NCI-H446 (cell line): ENCODE measurements at regions not wholly inside any gene's neighbourhood (a gene's known extent, or its start where the extent isn't known, plus 50 kb on each side); places are given as distances from the start of the nearest gene placed in this dataset.

Source experiments
- DNase-seq, 2 experiments: peaks; one replicate each; lab custom pipeline; 2025; lab: John Stamatoyannopoulos, UW

DNA sequence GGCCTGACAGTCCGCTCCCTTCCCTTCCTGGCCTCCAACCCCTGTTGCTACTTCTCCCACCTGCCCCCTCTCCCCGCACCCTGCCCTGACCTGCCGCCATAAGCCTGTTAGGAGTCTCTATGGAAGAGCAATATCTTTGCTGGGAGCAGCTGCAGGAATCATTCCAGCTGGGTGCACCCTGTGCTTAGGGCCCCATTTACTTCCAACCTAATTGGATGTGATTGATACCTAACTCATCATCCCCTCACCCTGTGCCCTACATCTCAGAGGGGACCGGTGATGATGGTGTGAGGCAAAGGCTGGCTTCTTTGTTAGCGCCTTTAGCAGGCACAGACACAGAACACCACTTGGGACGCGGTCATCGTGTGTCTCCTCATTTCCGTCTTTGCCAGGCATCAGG is 80.0 kb upstream of the FAM180A start:
- no peak for DNase-seq

DNA sequence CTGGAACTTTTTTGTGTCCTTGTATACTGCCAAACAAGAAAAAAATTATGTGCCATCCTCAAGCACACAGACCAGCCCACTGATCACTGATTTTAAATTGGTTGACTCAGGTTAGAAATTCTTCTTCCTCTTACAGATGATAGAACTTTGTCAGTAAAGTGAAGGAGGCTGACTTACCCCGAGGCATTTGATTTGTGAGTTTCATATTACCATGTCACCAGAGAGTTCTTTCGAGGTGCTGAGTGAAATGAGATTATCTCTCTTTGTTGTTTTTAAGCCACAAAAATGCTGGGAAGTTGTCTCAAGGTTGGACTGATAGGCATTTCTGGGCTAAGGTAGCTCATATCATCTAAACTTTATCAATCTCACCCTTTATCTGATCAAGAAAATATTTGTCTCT is 78.8 kb upstream of the FAM180A start:
- no peak for DNase-seq

DNA sequence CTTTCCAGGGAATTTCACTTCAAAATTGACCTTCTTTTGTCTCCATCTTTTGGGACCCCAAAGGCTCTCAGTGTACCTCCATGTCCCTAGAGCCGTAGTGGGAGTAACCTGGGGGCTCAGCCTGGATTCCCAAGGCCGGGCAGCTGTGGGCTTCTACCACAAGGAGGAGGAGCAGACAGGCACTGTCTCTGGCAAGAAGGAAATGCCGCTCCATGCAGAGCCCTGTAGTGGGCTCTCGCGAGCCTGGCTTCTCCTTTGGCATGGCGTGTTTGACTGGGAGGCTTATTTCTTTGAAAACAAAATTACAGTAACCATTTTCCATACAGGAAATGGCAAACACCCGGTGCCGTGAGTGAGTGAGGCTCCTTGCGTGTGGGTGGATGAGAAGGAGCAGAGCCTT is 76.8 kb upstream of the FAM180A start:
- DNase-seq, result no peak

DNA sequence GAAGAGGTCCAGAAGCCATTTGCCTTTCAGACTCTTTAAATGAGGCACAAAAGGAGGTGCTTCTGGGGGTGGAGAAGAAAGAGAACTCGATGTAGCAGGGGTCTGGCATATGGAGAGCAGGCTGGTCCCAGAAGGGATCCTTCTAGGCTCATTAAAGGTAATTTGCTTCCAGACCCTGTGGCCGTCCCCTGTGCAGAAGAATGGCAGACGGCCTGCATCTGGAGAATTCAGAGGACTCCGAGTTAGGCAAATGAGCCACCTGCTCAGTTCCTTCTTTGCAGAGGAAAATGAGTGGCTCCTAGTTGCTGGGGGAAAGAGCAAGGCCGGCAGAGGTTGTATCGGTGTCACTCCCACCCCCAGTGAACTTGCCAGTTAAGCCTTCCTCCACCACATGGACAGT is 73.8 kb upstream of the FAM180A start:
- DNase-seq, result no peak

DNA sequence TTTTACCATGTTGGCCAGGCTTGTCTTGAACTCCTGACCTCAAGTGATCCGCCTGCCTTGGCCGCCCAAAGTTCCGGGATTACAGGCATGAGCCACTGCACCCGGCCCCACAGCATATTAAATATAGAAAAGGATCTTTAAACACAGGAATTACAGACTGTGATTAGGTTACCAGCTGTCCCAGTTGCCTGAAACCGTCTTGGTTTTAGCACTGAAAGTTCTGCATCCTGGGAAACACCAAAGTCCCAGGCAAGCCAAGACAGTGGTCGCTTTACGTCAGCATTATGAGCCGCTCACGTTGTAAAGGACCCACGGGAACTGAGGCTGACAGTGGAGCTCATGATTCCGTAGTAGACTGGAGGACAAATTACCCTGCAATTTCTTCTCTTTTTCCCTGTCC is 69.0 kb upstream of the FAM180A start:
- DNase-seq, result no peak

DNA sequence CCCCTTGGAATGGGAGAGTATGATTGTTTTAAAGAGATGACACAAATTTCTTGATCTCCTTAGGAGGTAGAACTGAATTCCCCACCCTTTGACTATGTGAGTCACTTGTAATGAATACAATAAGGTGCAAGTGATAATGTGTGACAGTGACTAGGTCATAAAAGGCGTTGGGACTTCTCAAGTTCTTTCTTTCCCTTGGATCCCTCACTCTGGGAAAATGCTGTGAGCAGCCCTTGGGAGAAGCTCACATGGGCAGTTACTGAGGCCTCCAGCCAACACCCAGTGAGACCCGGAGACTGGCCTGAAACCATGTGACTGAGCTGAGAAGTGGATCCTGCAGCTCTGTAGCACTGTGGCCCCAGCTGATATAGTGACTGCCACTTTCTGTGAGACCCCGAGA is 66.4 kb upstream of the FAM180A start:
- no peak for DNase-seq

DNA sequence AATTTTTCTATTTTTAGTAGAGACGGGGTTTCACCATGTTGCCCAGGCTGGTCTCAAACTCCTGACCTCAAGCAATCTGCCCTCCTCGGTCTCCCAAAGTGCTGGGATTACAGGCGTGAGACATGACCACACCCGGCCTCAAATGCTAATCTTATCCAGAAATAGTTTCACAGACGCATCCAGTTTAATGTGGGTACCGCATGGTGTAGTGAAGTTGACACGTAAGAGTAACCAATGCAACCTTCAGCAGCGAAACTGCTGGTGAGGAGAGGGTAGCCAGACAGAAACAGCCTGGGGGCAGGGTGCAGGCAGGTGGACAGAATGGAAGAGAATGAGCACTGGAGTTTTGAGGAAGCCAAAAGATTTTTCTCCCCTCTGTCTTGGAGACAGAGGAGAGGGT is 63.5 kb upstream of the FAM180A start:
- no peak for DNase-seq

DNA sequence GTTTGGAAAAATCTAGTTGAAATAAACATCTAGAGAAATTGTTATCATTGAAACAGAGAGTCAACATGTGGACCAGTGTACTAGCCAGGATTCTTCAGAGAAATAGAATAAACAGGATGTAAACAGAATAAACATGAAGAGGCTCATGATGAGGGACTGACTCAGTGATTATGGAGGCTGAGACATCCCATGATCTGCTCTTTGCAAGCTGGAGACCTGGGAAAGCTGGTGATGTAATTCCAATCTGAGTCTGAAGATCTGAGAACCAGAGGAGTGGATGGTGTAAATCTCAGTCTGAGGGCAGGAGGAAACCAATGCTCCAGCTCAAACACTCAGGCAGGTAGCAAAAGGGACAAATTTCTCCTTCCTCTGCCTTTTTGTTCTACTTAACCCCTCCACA is 62.9 kb upstream of the FAM180A start:
- no peak for DNase-seq

DNA sequence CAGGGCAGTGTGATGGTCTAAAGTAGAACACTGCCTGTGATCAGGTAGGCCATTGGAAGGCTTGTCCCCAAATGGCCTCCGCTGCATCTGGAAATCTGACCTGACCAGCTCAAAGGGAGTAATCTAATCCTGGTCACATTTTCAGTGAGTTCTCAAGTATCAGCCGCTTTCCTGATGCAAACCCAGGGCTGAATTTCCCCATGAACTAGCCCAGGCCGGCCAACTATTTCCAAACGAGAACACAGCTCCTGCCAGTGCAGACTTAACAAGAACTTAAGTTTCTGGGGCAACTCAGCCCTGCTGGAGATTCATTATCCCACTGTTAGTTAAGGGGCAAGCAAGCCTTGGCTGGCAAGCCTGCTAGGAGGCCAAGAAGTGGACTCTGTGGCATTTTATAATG is 59.6 kb upstream of the FAM180A start:
- no peak for DNase-seq

DNA sequence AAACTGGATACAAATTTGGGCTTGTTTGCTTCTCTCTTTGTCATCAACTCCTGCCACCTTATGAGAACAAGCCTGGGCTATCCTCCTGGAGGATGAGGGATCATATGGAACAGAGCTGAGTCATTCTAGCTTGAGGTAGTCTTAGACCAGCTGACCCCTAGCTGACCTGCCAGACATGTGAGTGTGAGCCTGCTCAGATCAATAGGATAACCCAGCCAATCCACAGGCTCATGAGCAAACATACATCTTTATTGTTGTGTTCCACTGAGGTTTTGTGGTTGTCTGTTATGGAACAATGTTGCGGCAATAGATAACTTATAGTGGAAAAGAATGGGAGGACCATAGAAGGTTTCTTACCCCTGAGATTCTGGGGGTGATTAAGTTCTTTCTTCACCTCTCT is 54.5 kb upstream of the FAM180A start:
- DNase-seq, result no peak

DNA sequence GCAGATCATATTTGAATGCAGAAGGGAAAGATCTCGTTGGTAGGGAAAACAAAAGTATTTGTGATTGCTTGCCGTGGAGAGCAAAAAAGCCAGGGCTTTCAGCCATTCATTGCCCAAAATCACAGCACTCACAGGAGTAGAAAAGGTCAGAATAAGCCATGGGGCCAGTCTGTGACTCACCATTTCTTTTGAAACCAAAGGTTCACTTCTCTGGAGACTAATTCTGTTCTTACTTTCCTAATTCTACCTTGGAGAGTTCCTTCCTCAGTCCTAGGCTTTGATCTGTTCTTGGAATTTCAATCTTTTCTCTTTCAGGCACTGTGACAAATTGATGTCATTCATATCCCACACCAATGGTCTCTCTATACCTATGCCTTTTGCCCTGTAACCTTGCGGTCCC is 54.1 kb upstream of the FAM180A start:
- DNase-seq, result no peak

DNA sequence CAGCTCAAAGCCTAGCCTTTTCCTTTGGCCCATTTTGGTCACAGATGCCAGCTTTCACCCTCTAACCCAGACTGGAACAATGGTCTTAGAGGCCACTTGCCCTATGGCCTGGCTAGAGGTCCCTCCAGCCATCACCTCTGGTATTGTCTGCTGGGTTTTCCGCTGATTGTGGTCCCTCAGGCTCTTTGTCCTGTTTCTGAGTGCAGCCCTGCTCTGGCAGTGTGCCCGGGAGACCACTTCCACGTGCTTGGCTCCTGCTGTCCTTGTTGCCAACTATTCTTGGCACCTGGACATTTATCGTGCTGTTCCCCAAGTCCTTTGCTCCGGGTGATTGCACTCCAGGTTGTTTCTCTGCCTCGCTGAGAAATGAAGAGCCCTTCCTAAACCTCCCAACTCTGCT is 53.3 kb upstream of the FAM180A start:
- DNase-seq, result peak in 1 of 2 experiments; percentile 48

DNA sequence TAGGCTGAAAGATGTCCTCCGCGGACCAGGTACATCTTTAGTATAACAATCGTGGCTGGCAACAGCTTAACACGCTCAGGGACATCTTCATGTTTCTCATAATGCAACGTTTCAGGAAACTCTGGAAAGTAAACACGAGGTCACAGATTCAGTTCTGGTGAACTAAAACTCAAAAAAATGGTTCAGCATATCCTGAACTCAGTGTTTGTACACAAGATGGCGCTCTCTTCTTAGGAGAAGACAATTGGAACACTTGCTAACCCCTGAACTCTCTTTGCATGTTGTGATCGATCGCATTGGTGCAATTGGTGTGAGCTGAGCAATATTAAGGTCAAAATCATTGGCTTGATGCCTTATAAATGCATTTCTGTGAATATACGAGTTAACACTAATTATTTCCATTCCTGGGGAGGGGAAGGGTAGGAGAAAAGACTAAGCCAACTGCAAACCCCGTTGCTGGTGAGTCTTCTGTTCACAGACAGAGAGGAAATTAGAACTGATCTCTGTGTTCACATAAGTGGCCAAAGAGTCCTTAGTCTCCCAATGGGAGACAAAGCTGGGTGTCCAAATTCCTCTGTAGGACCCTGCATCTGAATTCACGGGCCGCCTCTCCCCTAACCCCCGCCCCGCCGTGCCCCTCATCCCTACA is 52.6 kb upstream of the FAM180A start:
- DNase-seq, result peak in 1 of 2 experiments; percentile 82

DNA sequence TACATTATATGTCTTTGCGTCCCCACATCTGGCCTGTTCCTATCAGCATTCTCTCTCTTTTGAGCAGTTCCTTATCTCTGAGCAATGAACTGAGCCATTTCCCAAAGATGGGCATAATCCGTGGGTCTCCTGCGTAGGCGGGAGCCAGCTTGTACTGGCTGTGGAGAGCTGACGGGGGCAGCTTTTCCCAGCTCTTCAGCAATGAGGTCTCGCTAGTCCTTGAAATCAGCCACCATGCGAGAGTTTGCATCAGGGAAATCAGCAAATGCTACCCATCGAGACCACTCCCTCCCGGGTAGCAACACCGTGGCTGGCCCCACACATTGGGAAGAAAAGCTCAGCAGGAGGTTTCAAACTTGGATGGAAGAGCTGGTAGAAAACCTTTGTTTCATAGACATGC is 51.9 kb upstream of the FAM180A start:
- DNase-seq, result no peak

DNA sequence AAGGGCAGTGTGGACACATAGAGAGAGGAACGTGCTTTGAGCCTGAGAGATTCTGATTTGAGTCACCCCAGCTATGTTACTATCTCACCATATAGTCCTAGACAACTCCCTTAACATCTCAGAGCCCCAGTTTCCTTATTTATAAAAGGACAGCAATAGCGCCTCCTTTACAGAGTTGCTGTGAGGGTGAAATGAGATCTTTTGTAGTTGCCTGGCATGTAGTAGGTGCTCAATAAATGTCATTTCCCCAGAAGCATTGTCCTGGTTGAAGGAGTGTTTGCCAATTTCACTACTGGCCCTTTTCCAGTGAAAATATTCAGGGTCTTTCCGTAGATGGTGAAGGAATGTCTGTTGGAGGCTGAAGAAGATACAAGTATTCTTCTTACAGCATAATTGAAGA is 51.3 kb upstream of the FAM180A start:
- DNase-seq, result no peak
